ENCODE measurements at regions not wholly inside any gene's neighbourhood (a gene's known extent, or its start where the extent isn't known, plus 50 kb on each side); places are given as distances from the start of the nearest gene placed in this dataset.

DNA sequence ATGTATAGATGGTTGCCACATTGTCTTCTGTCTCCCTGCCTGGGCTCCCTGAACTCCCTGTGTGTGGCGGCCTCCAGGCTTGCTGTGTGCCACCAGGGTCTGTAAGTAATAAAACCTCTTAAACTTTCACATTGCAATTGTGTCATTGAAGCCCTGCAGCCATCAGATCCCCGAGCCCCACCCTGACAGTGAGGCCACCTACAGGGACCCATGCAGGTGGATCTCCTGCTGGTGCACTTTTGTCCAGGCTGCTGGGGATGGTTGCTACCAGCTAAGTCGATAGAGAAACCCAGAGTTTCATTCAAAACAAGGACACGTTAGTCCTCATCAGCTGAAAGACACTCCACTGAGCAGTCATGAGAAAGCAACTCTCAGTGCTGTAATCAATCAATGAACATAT lies 133.6 kb upstream of the PRICKLE2 start:
- no peak for TF ChIP-seq CEBPB (IDR thresholded peaks at IDR 0.05)
- TF ChIP-seq TAF1 (IDR thresholded peaks at IDR 0.05; ENCODE audit: low read depth), result no peak
- TF ChIP-seq, protein P1, sequence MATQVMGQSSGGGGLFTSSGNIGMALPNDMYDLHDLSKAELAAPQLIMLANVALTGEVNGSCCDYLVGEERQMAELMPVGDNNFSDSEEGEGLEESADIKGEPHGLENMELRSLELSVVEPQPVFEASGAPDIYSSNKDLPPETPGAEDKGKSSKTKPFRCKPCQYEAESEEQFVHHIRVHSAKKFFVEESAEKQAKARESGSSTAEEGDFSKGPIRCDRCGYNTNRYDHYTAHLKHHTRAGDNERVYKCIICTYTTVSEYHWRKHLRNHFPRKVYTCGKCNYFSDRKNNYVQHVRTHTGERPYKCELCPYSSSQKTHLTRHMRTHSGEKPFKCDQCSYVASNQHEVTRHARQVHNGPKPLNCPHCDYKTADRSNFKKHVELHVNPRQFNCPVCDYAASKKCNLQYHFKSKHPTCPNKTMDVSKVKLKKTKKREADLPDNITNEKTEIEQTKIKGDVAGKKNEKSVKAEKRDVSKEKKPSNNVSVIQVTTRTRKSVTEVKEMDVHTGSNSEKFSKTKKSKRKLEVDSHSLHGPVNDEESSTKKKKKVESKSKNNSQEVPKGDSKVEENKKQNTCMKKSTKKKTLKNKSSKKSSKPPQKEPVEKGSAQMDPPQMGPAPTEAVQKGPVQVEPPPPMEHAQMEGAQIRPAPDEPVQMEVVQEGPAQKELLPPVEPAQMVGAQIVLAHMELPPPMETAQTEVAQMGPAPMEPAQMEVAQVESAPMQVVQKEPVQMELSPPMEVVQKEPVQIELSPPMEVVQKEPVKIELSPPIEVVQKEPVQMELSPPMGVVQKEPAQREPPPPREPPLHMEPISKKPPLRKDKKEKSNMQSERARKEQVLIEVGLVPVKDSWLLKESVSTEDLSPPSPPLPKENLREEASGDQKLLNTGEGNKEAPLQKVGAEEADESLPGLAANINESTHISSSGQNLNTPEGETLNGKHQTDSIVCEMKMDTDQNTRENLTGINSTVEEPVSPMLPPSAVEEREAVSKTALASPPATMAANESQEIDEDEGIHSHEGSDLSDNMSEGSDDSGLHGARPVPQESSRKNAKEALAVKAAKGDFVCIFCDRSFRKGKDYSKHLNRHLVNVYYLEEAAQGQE (IDR thresholded peaks at IDR 0.05; ENCODE audit: low read depth), result no peak
- TF ChIP-seq NFIC (IDR thresholded peaks at IDR 0.05), result no peak
- TF ChIP-seq, protein P2, sequence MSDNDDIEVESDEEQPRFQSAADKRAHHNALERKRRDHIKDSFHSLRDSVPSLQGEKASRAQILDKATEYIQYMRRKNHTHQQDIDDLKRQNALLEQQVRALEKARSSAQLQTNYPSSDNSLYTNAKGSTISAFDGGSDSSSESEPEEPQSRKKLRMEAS (IDR thresholded peaks at IDR 0.05), result no peak
- TF ChIP-seq ZBTB7A (IDR thresholded peaks at IDR 0.05; ENCODE audit: low read depth), result no peak
- no peak for TF ChIP-seq EP300 (IDR thresholded peaks at IDR 0.05; ENCODE audit: borderline replicate concordance)
- no peak for TF ChIP-seq YY1 (IDR thresholded peaks at IDR 0.05; ENCODE audit: low read depth)
- TF ChIP-seq, protein P3, sequence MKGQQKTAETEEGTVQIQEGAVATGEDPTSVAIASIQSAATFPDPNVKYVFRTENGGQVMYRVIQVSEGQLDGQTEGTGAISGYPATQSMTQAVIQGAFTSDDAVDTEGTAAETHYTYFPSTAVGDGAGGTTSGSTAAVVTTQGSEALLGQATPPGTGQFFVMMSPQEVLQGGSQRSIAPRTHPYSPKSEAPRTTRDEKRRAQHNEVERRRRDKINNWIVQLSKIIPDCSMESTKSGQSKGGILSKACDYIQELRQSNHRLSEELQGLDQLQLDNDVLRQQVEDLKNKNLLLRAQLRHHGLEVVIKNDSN (IDR thresholded peaks at IDR 0.05), result no peak
- no peak for TF ChIP-seq RAD21 (IDR thresholded peaks at IDR 0.05; ENCODE audit: low read depth)
- TF ChIP-seq TCF12 (IDR thresholded peaks at IDR 0.05; ENCODE audit: low read depth), result no peak
- no peak for TF ChIP-seq EGR1 (IDR thresholded peaks at IDR 0.05)

Data from Ishikawa (cell line).